Upper lobe of left lung (tissue), 6 donors: ENCODE measurements at regions not wholly inside any gene's neighbourhood (a gene's known extent, or its start where the extent isn't known, plus 50 kb on each side); places are given as distances from the start of the nearest gene placed in this dataset.

Experiments used
- ATAC-seq, 2 donors: fragments of 200-7000 bp; cut with Tn5 transposase; one replicate each; pipeline ENCODE4 v1.9.1; 2022; ENCODE audit warnings: mild to moderate bottlenecking in 2 of 2, moderate library complexity in 2 of 2; ENCODE audit not compliant: low FRiP score in 2 of 2
- DNase-seq, 2 donors: peaks; one replicate each; pipeline ENCODE4 v3.0.0-alpha.2; 2019 to 2020
- H3K27ac ChIP-seq, 4 donors: fragments of 200-600 bp; sonication (generic); one replicate each; pipeline ENCODE4 v1.5.1; 2016 to 2019
- H3K27me3 ChIP-seq, 4 donors: fragments of 200-600 bp; sonication (generic); one replicate each; pipeline ENCODE4 v1.5.1; 2017 to 2019
- H3K36me3 ChIP-seq, 4 donors: fragments of 200-600 bp; sonication (generic); one replicate each; pipeline ENCODE4 v1.5.1; 2016 to 2019
- H3K4me1 ChIP-seq, 4 donors: fragments of 200-600 bp; sonication (generic); one replicate each; pipeline ENCODE4 v1.5.1; 2018 to 2019
- H3K4me3 ChIP-seq, 4 donors: fragments of 200-600 bp; sonication (generic); one replicate each; pipeline ENCODE4 v1.5.1; 2017 to 2019; ENCODE audit warnings: mild to moderate bottlenecking in 2 of 4, moderate library complexity in 1 of 4
- H3K9me3 ChIP-seq, 4 donors: fragments of 200-600 bp; sonication (generic); one replicate each; pipeline ENCODE4 v1.5.1; 2018 to 2019
- EP300 ChIP-seq, 4 donors: sonication (generic); formaldehyde crosslinking; IDR thresholded peaks; one replicate each; pipeline ENCODE4 v1.5.1; 2017; ENCODE audit warnings: antibody characterized with exemption in 4 of 4, control low read depth in 2 of 4
- POLR2A ChIP-seq, 4 donors: fragments of 450-650 bp; IDR thresholded peaks; one replicate each; pipeline ENCODE4 v1.5.1; 2016 to 2017; ENCODE audit warnings: antibody characterized with exemption in 4 of 4, mild to moderate bottlenecking in 2 of 4
- POLR2AphosphoS5 ChIP-seq, 2 donors: sonication (generic); formaldehyde crosslinking; IDR thresholded peaks; one replicate each; pipeline ENCODE4 v1.5.1; 2017; ENCODE audit warnings: antibody characterized with exemption in 2 of 2
- WGBS, 2 donors: methylation state at CpG; one replicate each; pipeline ENCODE4 v1.1.5; 2017 to 2018; 5-methylcytosine and 5-hydroxymethylcytosine counted together
- TF ChIP-seq, protein P1 (sequence below), 6 experiments: fragments of 450-650 bp in 4 of 6; fragments of 200-600 bp in 2 of 6; sonication (generic) in 2 of 6; IDR thresholded peaks; one replicate each; pipeline ENCODE4 v1.5.1; 2016 to 2019; ENCODE audit warnings: antibody characterized with exemption in 6 of 6
- donor health status: DM: no; HTN: no; CAD: no; lungs with moderate emphysema.
- donor health status: DM: no; HTN: yes; CAD: no; lungs with severe emphysema.

DNA sequence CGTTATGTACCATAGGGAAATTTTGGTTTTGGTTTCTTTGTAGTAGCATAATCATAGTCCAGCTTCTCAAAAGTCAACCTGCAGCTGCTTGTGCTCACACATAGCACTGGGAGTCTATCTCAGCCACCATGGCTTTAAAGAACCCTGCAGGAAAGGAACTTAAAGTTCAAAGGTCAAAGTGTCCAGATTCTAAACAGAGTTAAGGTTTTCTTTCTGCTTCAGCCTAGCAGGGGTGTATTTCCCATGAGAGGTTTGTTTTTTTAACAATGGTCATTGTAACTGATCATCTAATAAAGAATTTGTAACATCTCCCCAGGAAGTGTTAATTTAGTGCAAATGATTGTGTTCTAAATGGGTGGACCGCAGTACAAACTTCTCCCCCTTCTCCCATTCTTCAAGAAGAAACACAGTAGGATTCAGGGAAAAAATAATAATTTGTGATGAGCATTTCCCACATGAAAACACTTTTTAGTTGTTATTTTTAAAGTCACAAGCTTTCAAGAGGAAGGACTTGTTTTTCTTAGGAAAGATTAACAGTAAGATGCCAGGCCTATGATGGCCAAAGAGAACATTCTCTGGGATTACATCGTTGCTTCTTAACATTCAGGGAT lies 168.0 kb downstream of the EFNB2 start:
- Histone ChIP-seq H3K36me3 (no peaks in the 10 kb centered on the region), H3K9me3 (no peaks in the 10 kb centered on the region), H3K27me3 (no peaks in the 10 kb centered on the region), H3K4me3 (no peak overlapping the region), H3K27ac (no peak overlapping the region), H3K4me1 (peaks cover 0 to 6% (median 3%) of the 10 kb centered on the region in 4 donors)
- WGBS, 2 donors, result 68 to 69% methylated on average over 3 of the region's 3 CpGs
- DNase-seq (no peak), ATAC-seq (no peak)
- no peak for TF ChIP-seq POLR2A (IDR thresholded peaks at IDR 0.05)
- TF ChIP-seq, protein P1, sequence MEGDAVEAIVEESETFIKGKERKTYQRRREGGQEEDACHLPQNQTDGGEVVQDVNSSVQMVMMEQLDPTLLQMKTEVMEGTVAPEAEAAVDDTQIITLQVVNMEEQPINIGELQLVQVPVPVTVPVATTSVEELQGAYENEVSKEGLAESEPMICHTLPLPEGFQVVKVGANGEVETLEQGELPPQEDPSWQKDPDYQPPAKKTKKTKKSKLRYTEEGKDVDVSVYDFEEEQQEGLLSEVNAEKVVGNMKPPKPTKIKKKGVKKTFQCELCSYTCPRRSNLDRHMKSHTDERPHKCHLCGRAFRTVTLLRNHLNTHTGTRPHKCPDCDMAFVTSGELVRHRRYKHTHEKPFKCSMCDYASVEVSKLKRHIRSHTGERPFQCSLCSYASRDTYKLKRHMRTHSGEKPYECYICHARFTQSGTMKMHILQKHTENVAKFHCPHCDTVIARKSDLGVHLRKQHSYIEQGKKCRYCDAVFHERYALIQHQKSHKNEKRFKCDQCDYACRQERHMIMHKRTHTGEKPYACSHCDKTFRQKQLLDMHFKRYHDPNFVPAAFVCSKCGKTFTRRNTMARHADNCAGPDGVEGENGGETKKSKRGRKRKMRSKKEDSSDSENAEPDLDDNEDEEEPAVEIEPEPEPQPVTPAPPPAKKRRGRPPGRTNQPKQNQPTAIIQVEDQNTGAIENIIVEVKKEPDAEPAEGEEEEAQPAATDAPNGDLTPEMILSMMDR (IDR thresholded peaks at IDR 0.05), result no peak
- TF ChIP-seq EP300 (IDR thresholded peaks at IDR 0.05), result no peak
- no peak for TF ChIP-seq POLR2AphosphoS5 (IDR thresholded peaks at IDR 0.05)

DNA sequence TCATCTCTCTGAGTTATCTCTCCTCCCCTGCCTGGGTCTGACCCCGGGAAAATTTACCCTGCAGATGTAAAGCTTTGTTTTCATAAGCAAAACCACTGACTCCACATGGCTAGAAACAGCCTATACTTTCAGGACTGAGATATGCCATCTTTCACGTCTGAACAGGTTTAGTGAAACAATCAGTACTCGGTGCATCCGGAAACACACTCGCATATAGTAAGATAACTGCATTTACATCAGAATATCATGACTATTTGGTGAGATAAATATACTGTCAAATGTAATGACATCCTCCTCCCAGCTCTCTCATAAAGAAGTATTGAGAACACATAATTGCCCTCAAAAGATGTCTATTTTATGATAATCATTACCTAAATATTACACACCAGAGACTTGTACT lies 172.8 kb downstream of the EFNB2 start:
- H3K9me3 ChIP-seq, result no peaks in the 10 kb centered on the region
- H3K27ac ChIP-seq, result no peak overlapping the region
- WGBS, 2 donors, result 83 to 91% methylated on average over 5 of the region's 5 CpGs
- ATAC-seq (no peak), DNase-seq (no peak)
- no peaks in the 10 kb centered on the region for H3K36me3 ChIP-seq
- no peak overlapping the region for H3K4me3 ChIP-seq
- TF ChIP-seq EP300 (IDR thresholded peaks at IDR 0.05), result no peak
- TF ChIP-seq, protein P1 (IDR thresholded peaks at IDR 0.05), result no peak
- no peak for TF ChIP-seq POLR2AphosphoS5 (IDR thresholded peaks at IDR 0.05)
- no peak for TF ChIP-seq POLR2A (IDR thresholded peaks at IDR 0.05)
- no peaks in the 10 kb centered on the region for H3K27me3 ChIP-seq
- H3K4me1 ChIP-seq, result no peaks in the 10 kb centered on the region

DNA sequence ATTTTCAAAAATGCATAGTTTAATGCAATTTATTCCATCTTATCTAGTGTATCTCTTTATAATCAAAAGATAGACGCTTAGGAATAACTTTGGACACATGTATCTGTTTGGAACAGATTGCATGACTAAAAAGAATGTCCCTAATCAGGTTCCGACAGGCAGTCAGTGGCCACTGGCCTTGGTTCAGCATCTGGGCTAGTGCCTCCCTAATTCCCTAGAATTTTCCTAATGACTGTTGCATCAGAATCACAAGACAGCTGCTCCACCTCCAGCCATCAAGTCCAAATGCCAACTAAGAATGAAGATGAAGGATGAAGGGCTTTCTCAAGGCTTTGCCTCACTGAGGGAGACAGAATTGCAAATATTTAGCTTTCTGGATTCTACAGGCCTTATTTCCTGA lies 173.8 kb downstream of the EFNB2 start:
- 87 to 88% methylated on average over 2 of the region's 2 CpGs for WGBS, 2 donors
- Histone ChIP-seq H3K9me3 (no peaks in the 10 kb centered on the region), H3K36me3 (no peaks in the 10 kb centered on the region), H3K4me1 (no peaks in the 10 kb centered on the region), H3K4me3 (no peak overlapping the region), H3K27ac (no peak overlapping the region), H3K27me3 (no peaks in the 10 kb centered on the region)
- TF ChIP-seq POLR2AphosphoS5 (IDR thresholded peaks at IDR 0.05), result no peak
- TF ChIP-seq EP300 (IDR thresholded peaks at IDR 0.05), result no peak
- TF ChIP-seq POLR2A (IDR thresholded peaks at IDR 0.05), result no peak
- TF ChIP-seq, protein P1 (IDR thresholded peaks at IDR 0.05), result no peak
- ATAC-seq (no peak), DNase-seq (no peak)

DNA sequence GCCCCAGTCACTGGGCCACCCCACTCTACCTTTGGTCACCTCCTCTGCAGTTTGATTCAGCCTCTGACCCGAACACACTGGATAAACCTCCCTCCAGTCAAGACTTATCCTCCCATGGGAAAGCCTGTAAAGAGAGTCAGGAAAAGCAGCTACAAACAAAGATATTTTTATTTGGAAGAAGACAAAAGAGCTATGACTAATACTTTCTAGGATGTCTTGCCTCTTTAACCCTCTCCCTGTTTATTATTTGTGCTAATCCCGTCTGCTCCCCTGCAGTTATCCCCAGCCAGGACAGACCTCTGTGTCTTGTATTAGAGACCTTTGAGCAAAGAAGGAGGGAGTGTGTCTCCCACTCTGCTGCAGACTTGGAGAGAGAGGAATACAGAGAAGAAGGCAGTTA lies 178.3 kb downstream of the EFNB2 start:
- H3K27ac ChIP-seq, result no peak overlapping the region
- H3K36me3 ChIP-seq, result no peaks in the 10 kb centered on the region
- TF ChIP-seq POLR2A (IDR thresholded peaks at IDR 0.05) (no peak), EP300 (IDR thresholded peaks at IDR 0.05) (no peak), POLR2AphosphoS5 (IDR thresholded peaks at IDR 0.05) (no peak)
- TF ChIP-seq, protein P1 (IDR thresholded peaks at IDR 0.05), result no peak
- no peak overlapping the region for H3K4me3 ChIP-seq
- ATAC-seq, result no peak
- H3K27me3 ChIP-seq, result no peaks in the 10 kb centered on the region
- 47 to 49% methylated on average over 2 of the region's 2 CpGs for WGBS, 2 donors
- no peak for DNase-seq
- no peaks in the 10 kb centered on the region for H3K9me3 ChIP-seq
- no peaks in the 10 kb centered on the region for H3K4me1 ChIP-seq

DNA sequence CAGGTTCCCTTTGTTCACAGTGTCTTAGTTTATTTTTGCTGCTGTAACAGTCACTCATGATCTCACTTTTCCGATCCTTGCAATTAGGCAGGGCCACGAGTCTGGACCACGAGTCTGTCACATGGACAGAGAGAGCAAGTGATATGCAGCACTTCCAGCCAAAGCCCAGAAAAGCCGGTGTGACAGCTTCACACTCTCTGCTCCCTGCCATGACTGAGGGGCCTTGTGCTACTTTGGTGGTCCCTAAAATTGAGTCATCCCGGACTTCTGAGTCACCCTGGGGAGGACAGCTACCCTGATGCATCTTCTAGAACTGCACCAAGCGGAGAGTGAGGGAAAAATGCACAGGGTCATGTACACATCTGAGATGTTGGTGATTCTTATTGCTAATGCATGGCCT lies 179.6 kb downstream of the EFNB2 start:
- no peaks in the 10 kb centered on the region for H3K4me1 ChIP-seq
- H3K4me3 ChIP-seq, result no peak overlapping the region
- no peaks in the 10 kb centered on the region for H3K27me3 ChIP-seq
- no peak for DNase-seq
- TF ChIP-seq POLR2A (IDR thresholded peaks at IDR 0.05) (no peak), POLR2AphosphoS5 (IDR thresholded peaks at IDR 0.05) (no peak)
- TF ChIP-seq, protein P1 (IDR thresholded peaks at IDR 0.05), result no peak
- H3K36me3 ChIP-seq, result no peaks in the 10 kb centered on the region
- H3K27ac ChIP-seq, result no peak overlapping the region
- WGBS, 2 donors, result 92 to 95% methylated on average over 5 to 6 of the region's 6 CpGs
- H3K9me3 ChIP-seq, result no peaks in the 10 kb centered on the region
- no peak for ATAC-seq
